Epithelial cell of proximal tubule (primary cell): ENCODE measurements at regions not wholly inside any gene's neighbourhood (a gene's known extent, or its start where the extent isn't known, plus 50 kb on each side); places are given as distances from the start of the nearest gene placed in this dataset.
"Not testable (repeated sequence)": the region's sequence is repeated elsewhere in the genome, so short reads cannot be mapped to it uniquely, and the experiment has no call there.

Source experiments
- DNase-seq: peaks from one replicate; pipeline ENCODE4 v3.0.0-alpha.2; 2011; ENCODE audit warnings: low read depth
- H3K4me3 ChIP-seq: 2 replicates; pipeline ENCODE4 v1.5.1; 2011; ENCODE audit warnings: low read depth, mild to moderate bottlenecking, low read length
- TF ChIP-seq, protein P1 (sequence below): conservative IDR thresholded peaks from 2 replicates; pipeline ENCODE4 v1.5.1; 2012; ENCODE audit warnings: low read depth, mild to moderate bottlenecking, low read length

DNA sequence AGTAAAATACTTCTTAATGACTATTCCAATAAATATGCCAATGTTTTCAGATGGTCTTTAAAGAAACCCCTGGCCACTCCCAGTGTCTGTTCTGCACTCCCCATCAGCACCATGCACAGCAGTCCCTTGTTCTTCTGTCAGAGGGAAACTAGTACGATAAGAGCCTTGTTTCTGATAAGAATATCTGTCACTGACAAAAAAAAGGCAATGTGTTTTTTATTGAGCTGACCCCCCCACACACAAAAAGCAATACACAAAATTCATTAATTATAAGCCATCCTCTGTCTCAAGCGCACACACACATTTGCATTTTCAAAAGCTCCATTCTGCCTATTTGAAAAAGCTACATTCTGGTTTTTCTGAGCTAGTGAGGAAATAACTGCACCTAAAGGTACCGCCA lies 119.1 kb downstream of the ENC1 start:
- TF ChIP-seq, protein P1, sequence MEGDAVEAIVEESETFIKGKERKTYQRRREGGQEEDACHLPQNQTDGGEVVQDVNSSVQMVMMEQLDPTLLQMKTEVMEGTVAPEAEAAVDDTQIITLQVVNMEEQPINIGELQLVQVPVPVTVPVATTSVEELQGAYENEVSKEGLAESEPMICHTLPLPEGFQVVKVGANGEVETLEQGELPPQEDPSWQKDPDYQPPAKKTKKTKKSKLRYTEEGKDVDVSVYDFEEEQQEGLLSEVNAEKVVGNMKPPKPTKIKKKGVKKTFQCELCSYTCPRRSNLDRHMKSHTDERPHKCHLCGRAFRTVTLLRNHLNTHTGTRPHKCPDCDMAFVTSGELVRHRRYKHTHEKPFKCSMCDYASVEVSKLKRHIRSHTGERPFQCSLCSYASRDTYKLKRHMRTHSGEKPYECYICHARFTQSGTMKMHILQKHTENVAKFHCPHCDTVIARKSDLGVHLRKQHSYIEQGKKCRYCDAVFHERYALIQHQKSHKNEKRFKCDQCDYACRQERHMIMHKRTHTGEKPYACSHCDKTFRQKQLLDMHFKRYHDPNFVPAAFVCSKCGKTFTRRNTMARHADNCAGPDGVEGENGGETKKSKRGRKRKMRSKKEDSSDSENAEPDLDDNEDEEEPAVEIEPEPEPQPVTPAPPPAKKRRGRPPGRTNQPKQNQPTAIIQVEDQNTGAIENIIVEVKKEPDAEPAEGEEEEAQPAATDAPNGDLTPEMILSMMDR, result no peak
- H3K4me3 ChIP-seq, result no peak overlapping the region
- no peak for DNase-seq

DNA sequence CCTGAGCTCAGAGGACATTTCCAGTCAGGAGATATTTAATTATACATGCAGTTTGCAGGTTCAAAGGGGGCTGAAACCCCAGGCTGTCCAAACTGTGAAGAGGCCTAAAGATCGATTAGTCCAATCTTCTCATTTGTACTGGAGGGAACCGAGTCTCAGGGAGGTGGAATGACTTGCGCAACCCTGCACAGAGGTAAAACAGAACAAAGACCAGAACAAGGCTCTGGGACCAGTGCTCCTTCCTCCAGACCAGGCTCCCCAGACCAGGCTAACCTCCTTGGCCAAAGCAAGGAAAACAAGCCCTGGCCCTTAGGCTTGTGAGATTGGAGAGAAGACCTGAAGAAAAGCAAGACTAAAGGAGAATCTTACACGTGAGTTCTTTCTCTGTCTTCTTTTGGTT lies 120.8 kb downstream of the ENC1 start:
- no peak for DNase-seq
- TF ChIP-seq, protein P1, result no peak
- no peak overlapping the region for H3K4me3 ChIP-seq

DNA sequence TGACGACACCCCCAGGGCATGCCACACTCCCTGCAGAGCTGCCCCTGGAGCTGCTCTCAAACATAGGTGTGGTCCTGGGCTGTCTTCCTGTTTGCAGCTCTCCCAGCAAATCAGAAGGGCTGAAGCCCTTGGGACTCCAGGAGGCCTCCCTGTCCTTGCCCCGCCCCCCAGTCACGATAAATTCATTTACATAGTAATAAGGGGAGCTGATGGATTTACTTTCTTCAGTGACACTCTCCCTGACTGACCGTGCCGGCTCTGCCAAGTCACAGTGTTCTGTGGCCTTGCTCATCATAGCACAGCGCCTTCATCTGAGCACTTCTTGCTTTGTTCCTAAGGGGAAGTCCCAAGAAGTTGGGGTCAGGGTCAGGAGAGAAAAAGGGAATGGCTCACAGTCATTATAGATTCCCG lies 121.4 kb downstream of the ENC1 start:
- no peak for DNase-seq
- H3K4me3 ChIP-seq, result no peak overlapping the region
- TF ChIP-seq, protein P1, result no peak

DNA sequence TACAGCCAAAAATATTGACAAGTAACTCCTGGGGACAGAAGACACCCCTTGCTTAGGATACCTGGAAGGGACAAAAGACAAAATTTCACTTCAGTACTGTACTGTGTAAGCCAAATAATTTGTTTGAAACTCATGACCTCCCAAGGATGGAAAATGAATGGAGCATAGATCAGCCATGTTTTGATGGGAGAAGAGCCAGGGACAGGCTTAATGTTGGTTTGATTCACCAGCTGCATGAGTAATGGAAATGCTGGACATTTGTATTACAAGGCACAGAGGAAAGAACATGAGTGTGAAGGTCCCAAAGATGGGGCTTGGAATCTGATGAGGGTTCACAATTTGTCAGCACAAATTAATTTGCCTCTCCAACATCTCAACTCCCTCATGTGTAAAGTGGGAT lies 122.8 kb downstream of the ENC1 start:
- DNase-seq, result no peak
- H3K4me3 ChIP-seq, result no peak overlapping the region
- TF ChIP-seq, protein P1, result no peak

DNA sequence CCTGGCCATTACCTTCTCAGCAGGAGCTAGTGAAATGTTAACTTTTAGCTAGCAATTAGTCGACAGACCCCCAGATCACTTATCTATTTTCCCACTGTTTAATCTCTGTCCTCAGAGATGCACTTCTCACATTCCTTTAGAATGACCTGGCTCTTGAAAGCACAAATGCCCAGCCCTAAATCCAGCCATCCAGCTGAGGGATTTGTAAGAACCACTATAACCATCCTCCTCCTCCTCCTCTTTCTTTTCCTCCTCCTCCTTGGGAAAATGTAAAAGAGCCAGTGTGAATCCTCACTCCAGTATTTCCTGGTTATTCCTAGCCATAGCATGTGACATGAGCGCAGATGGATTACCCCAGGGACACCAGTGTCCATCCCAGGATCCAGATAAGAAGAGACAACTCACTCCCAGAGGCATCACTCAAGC lies 124.3 kb downstream of the ENC1 start:
- TF ChIP-seq, protein P1, result no peak
- no peak for DNase-seq
- no peak overlapping the region for H3K4me3 ChIP-seq

DNA sequence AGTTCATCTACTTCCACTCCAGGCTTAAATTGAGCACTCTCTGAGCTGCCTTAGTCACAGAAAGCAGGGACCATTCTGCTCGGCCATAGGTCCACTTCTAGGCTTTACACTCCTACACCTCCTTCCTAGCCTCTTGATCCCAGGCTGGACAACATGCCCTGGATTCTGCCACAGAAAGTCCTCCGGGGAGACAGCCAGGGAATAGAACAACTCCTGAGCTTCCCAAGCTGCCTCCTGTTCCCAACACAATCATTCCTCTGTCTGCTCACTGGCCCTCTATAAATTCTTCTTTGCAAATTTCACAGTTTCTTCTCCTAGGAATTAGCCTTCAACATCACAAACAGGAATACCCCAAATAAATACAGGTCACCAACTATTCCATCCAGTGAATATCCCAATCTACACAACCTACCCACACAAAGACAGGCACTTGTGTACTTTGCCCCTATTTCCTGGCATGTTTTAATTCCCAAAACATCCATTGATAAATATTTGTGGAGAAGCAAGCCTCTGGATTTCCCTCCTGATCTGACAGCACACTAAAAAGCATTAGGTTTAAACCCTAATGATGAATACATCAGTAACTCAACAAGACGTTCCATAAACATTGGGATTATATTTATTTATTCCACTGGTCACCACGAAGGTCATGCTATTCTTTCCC lies 125.5 kb downstream of the ENC1 start:
- TF ChIP-seq, protein P1, result no peak
- no peak for DNase-seq
- no peak overlapping the region for H3K4me3 ChIP-seq

DNA sequence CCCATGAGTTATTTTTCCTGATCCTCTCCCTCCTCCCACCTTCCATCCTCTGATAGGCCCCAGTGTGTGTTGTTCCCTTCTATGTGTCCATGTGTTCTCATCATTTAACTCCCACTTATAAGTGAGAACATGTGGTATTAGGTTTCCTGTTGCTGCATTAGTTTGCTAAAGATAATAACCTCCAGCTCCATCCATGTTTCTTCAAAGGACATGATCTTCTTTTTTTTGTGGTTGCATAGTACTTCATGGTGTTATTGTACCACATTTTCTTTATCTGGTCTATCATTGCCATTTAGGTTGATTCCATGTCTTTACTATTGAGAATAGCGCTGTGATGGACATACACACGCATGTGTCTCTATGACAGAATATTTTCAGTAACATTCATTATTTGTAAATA lies 128.8 kb downstream of the ENC1 start:
- DNase-seq, H3K4me3 ChIP-seq: not testable (repeated sequence)
